GM06990 (cell line): ENCODE measurements at regions not wholly inside any gene's neighbourhood (a gene's known extent, or its start where the extent isn't known, plus 50 kb on each side); places are given as distances from the start of the nearest gene placed in this dataset.

ENCODE experiments used
- DNase-seq: peaks from one replicate; pipeline ENCODE4 v3.0.0-alpha.2; 2011; ENCODE audit not compliant: insufficient read length; ENCODE audit errors: extremely low read depth
- H3K27me3 ChIP-seq: replicated peaks from 2 replicates; pipeline ENCODE4 v1.6.0; 2011; ENCODE audit warnings: low read length; ENCODE audit not compliant: control insufficient read depth, insufficient read depth
- H3K36me3 ChIP-seq: 2 replicates; pipeline ENCODE4 v1.5.1; 2011; ENCODE audit warnings: low read length; ENCODE audit not compliant: control insufficient read depth, insufficient read depth
- H3K4me3 ChIP-seq: replicated peaks from 2 replicates; pipeline ENCODE4 v1.5.1; 2011; ENCODE audit warnings: low read depth, mild to moderate bottlenecking, control low read depth, low read length
- CTCF ChIP-seq: IDR thresholded peaks from 2 replicates; pipeline ENCODE4 v1.5.1; 2011; ENCODE audit warnings: low read length, control low read depth, mild to moderate bottlenecking, inconsistent platforms; ENCODE audit not compliant: insufficient read depth, poor library complexity, severe bottlenecking

- no peaks in the 10 kb centered on the region for H3K36me3 ChIP-seq
- H3K27me3 ChIP-seq: no peaks in the 10 kb centered on the region; the same call in 1 of the 2 replicates
- no peak for TF ChIP-seq CTCF
- no peak for DNase-seq
- H3K4me3 ChIP-seq: no peak overlapping the region
Observed at GRCh38 chr10:78718032-78718572, 350.7 kb upstream of the ZMIZ1 start.

- no peak for TF ChIP-seq CTCF
- no peaks in the 10 kb centered on the region; the same call in 1 of the 2 replicates for H3K27me3 ChIP-seq
- no peak overlapping the region for H3K4me3 ChIP-seq
- no peak for DNase-seq
- H3K36me3 ChIP-seq: no peaks in the 10 kb centered on the region
Observed at GRCh38 chr10:78719276-78719675, 349.5 kb upstream of the ZMIZ1 start.

GRCh38 chr10:78720091-78720490, 348.7 kb upstream of the ZMIZ1 start:
- Histone ChIP-seq H3K36me3 (no peaks in the 10 kb centered on the region), H3K4me3 (no peak overlapping the region), H3K27me3 (no peaks in the 10 kb centered on the region; the same call in 1 of the 2 replicates)
- no peak for DNase-seq
- no peak for TF ChIP-seq CTCF

GRCh38 chr10:78721231-78721630, 347.5 kb upstream of the ZMIZ1 start:
- no peak for TF ChIP-seq CTCF
- Histone ChIP-seq H3K4me3 (no peak overlapping the region), H3K27me3 (no peaks in the 10 kb centered on the region; the same call in 1 of the 2 replicates), H3K36me3 (no peaks in the 10 kb centered on the region)
- no peak for DNase-seq

- no peak overlapping the region for H3K4me3 ChIP-seq
- no peak for DNase-seq
- no peaks in the 10 kb centered on the region; the same call in 1 of the 2 replicates for H3K27me3 ChIP-seq
- no peak for TF ChIP-seq CTCF
- no peaks in the 10 kb centered on the region for H3K36me3 ChIP-seq
Observed at GRCh38 chr10:78724846-78725245, 343.9 kb upstream of the ZMIZ1 start.

GRCh38 chr10:78726171-78726570, 342.6 kb upstream of the ZMIZ1 start:
- Histone ChIP-seq H3K4me3 (no peak overlapping the region), H3K36me3 (no peaks in the 10 kb centered on the region), H3K27me3 (no peaks in the 10 kb centered on the region; the same call in 1 of the 2 replicates)
- no peak for TF ChIP-seq CTCF
- no peak for DNase-seq
